Activated CD8-positive, alpha-beta memory T cell treated with anti-CD3 and anti-CD28 coated beads, Interleukin-2, amount 10 ng/mL, durations not matched to agents 7 days and 5 days (primary cell): ENCODE measurements at regions not wholly inside any gene's neighbourhood (a gene's known extent, or its start where the extent isn't known, plus 50 kb on each side); places are given as distances from the start of the nearest gene placed in this dataset.
A peak's percentile ranks its signal among the peaks of the same experiment; 100 is the strongest.

Source experiments
- ATAC-seq: fragments of 150-1000 bp; cut with Tn5 transposase; one replicate; pipeline ENCODE4 v1.10.0; 2021; ENCODE audit warnings: moderate library complexity
- CTCF ChIA-PET: fragments of 350-600 bp; sonication (Branson Sonifier 250); formaldehyde crosslinking; loops from one replicate; lab custom pipeline; 2021; ENCODE audit warnings: antibody characterized with exemption; lab: Charles Lee
- DNase-seq: peaks from one replicate; pipeline ENCODE4 v3.0.0-alpha.2; 2020
- H3K27ac Mint-ChIP-seq: one replicate; pipeline ENCODE4 v1.8.0; 2021; ENCODE audit warnings: mild to moderate bottlenecking, mixed read lengths
- H3K27me3 Mint-ChIP-seq: one replicate; pipeline ENCODE4 v1.8.0; 2021; ENCODE audit warnings: mixed read lengths
- H3K36me3 Mint-ChIP-seq: one replicate; pipeline ENCODE4 v1.8.0; 2021; ENCODE audit warnings: mild to moderate bottlenecking, mixed read lengths
- H3K4me1 Mint-ChIP-seq: one replicate; pipeline ENCODE4 v1.8.0; 2021; ENCODE audit warnings: mixed read lengths
- H3K4me3 Mint-ChIP-seq: one replicate; pipeline ENCODE4 v1.8.0; 2021; ENCODE audit warnings: mild to moderate bottlenecking, moderate library complexity, mixed read lengths
- H3K9me3 Mint-ChIP-seq: one replicate; pipeline ENCODE4 v1.8.0; 2022; ENCODE audit warnings: low read depth, mixed read lengths

DNA sequence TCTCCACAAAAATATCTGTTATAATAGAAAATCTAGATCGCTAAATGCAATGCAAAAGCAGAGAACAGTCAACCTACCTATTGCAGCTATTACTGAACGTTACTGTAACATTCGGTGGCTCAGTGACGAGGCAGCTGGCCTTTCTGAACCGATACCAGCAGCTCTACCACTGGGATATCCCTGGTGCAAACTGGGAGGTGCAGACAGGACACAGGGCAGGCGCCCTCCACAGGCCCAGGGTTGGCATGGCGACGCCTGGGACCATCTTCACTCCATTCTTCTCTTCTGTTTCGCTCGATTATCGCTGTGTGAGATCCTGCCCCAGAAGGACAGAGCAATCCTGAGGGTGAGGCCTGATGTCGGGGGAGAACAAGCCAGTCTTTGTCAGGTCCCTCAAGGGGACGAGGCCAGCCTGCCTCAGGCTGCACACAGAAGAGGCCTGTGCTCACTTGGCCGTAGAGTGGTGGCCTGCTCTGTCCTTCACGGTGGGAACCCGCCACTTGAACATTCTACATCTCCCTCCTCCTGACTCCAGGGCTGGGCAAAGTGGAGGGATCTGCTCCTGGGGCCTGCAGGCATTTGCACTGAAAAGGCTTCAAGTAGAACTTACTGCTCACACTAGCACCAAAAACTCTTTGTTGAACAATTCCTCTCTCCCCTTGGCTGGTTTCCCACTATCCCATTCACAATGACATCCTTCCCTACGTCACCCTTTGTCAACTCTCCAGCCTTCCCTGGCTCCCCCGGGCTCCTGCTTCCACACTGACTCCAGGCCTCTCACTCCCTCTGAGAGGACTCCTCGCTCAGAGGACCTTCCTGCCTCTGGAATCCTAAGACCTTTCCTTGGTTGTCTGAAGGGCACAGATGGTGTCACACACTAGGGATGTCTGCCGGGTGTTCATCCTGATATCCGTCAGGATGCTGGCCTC is 49.7 kb downstream of the CYRIA start:
- no peaks in the 10 kb centered on the region for H3K4me1 Mint-ChIP-seq
- DNase-seq: no peak
- peaks cover 4% of the 10 kb centered on the region for H3K27me3 Mint-ChIP-seq
- no peak overlapping the region for H3K4me3 Mint-ChIP-seq
- CTCF ChIA-PET: no interaction called here
- no peaks in the 10 kb centered on the region for H3K36me3 Mint-ChIP-seq
- H3K27ac Mint-ChIP-seq: no peak overlapping the region
- H3K9me3 Mint-ChIP-seq: no peaks in the 10 kb centered on the region
- ATAC-seq: no peak

DNA sequence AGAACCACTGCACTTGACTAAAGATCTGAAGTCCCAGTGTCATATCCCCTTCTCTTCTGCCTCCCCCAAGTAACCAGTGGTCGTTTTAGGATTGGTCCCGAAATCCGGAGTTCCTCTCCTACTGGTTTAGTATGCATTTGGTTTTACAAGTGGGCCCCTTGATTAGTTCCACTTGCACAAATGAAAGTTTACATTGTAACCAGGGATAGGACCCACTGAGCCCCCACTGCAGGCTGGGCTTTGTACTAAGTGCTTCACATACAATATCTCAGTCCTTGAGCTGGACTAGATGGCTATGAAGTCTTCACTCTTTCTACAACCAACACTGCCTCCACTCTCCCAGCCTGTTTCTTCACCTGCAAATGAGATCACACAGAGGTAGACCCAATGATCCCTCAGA is 50.4 kb downstream of the CYRIA start:
- CTCF ChIA-PET: interaction anchor here (2.3 kb wide), 1 partner anchor 142 kb away, joined by 10 read pairs; no protein-coding TSS in a partner anchor
- no peaks in the 10 kb centered on the region for H3K4me1 Mint-ChIP-seq
- DNase-seq (no peak), ATAC-seq (no peak)
- H3K27ac Mint-ChIP-seq: no peak overlapping the region
- H3K27me3 Mint-ChIP-seq: peaks cover 4% of the 10 kb centered on the region
- no peak overlapping the region for H3K4me3 Mint-ChIP-seq
- H3K36me3 Mint-ChIP-seq: no peaks in the 10 kb centered on the region
- H3K9me3 Mint-ChIP-seq: no peaks in the 10 kb centered on the region

DNA sequence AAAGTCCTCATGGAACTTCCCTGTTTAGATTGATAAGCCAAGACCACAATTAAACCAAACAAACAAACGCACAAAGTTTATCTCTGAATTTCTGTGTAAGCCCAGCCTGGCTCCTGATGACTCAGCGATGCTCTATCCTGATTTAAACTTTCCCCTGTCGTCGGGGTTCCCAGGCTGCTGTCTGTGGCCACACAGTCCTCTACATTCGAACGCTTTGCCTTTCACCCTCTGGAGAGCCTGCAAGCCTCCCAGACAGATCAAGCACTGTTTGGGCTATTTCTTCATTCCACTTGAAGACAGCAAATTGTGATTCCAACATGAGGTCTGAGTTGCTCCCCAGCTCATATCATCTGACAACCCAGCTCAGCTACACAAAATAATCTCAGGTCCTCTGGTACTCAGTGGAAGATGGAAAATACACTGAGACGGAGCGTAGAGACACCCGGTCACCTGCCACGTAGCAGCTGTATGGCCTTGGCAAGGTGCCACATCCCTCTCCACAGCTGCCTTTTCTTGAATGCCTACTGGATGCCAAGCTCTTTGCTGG is 51.2 kb downstream of the CYRIA start:
- DNase-seq: no peak
- Mint-ChIP-seq H3K4me3 (no peak overlapping the region), H3K27ac (no peak overlapping the region), H3K9me3 (no peaks in the 10 kb centered on the region), H3K4me1 (no peaks in the 10 kb centered on the region), H3K36me3 (no peaks in the 10 kb centered on the region), H3K27me3 (peaks cover 4% of the 10 kb centered on the region)
- CTCF ChIA-PET: interaction anchor here (2.3 kb wide), 1 partner anchor 142 kb away, joined by 10 read pairs; no protein-coding TSS in a partner anchor
- ATAC-seq: no peak

DNA sequence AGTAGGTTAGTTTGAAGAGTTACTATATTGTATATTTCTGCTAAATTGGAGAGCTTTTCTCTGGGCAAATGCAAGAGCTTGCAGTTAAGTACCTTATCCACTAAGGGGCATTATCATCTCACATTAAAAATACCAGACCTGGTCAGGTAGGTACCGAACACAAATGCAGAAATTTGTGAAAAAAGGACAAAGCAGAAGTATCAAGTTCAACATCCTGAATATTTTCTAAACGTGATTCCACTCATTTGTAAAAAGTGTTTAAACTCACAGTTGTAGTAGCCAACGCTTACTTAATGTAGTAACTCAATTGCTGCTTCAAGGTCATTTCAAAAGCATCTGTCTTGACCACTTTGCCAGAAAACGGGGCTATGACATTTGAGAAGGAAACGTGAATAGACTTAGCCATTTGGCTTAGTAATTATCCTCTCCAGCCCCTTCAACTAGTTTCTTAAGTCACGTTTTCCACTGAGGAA is 52.1 kb downstream of the CYRIA start:
- DNase-seq (no peak), ATAC-seq (no peak)
- Mint-ChIP-seq H3K27me3 (peaks cover 4% of the 10 kb centered on the region), H3K27ac (no peak overlapping the region), H3K36me3 (no peaks in the 10 kb centered on the region), H3K4me1 (peaks cover 3% of the 10 kb centered on the region), H3K9me3 (no peaks in the 10 kb centered on the region), H3K4me3 (no peak overlapping the region)
- CTCF ChIA-PET: interaction anchor here (1.2 to 2.3 kb wide), 2 partner anchors 143 to 674 kb away, joined by 3 to 10 read pairs; partner anchors contain the start of gene MYCN

DNA sequence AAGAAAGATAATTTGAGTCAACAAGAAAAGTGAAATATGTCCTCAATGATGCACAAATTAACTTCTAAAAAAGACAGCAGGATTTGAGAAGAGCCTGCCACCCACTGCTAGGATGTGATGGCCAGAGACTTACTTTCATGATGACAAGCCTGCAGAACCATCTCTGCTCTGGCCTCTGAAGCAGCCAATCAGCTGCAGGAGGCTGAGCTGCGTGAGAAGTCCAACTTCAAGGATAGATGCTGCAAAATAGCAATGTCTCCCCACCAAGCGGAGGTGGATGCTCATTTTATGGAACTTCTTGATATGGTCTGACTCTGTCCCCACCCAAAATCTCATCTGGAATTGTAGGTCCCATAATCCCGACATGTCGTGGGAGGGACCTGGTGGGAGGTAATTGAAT is 53.1 kb downstream of the CYRIA start:
- Mint-ChIP-seq H3K9me3 (no peaks in the 10 kb centered on the region), H3K4me3 (no peak overlapping the region), H3K27ac (no peak overlapping the region), H3K36me3 (no peaks in the 10 kb centered on the region), H3K4me1 (peaks cover 4% of the 10 kb centered on the region), H3K27me3 (peaks cover 4% of the 10 kb centered on the region)
- no peak for DNase-seq
- CTCF ChIA-PET: interaction anchor here (1.2 kb wide), 1 partner anchor 673 kb away, joined by 3 read pairs; the partner anchor contains the start of gene MYCN
- no peak for ATAC-seq

DNA sequence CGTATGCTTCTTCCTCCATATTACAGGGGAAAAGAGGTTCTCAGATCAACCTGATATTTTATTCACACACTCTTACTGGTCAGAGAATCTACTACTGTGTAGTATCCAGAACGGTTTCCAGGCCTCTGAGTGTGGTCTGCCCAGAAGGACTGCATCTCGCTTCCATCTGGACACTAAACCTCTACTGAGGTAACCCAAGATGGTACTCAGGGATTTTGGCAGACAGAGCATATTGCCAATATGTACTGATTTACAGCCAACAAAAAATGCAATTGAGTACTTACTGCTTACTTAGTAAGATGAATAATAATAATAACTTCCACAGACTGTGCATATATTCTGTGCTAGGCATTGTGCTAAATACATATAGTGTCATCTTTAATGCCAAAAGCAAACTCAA is 55.8 kb downstream of the CYRIA start:
- Mint-ChIP-seq H3K27ac (no peak overlapping the region), H3K4me3 (no peak overlapping the region), H3K4me1 (peaks cover 4% of the 10 kb centered on the region), H3K9me3 (no peaks in the 10 kb centered on the region), H3K27me3 (peaks cover 4% of the 10 kb centered on the region), H3K36me3 (no peaks in the 10 kb centered on the region)
- no peak for ATAC-seq
- DNase-seq: no peak
- CTCF ChIA-PET: interaction anchor here (0.7 to 1.9 kb wide), 13 partner anchors 9 to 1016 kb away, joined by 3 to 12 read pairs (median 4); partner anchors contain the start of gene MYCN

DNA sequence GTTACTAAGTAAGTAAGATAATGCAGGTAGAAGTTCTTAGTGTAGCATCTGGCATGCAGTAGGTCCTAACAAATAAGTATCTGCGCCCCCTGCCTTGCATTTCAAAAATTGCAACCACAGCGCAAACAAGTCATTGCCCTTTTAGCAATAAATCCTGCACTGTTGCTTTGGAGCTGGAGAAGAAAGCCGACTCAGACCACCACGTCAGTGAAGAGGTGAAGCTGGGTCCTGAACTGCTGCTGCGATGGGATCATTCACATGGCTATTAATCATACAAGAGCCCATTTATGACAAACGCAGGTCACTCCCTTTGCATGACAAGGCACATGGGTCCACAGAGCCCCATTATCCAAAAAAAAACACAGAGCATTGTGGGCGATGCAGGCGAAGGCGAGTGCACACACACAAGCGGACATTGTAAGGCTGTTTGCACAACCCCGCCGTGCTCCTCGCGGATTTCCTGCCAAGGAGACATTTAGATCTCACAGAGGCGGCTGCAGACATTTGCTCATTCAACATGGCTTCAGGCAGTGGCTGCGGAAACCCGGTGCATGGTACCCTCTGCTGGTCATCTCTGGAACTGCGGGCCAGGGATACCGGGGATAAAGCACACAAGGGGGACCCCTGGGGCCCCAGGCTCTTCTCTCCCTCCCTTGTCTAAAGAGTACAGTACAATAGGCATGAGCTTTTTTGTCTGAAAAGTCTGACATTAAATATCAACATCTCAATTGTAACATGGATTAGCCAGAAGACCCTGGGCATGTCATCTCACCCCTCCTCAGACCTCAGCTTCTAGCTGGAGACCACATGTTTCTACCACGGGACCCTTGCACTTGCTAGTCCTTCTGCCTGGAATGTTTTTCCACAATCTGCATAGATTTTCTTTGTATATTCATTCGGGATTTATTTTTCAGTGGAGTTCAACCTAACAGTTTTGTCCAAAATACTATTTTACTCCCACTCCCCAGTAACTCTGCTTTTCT is 56.7 kb downstream of the CYRIA start:
- Mint-ChIP-seq H3K9me3 (no peaks in the 10 kb centered on the region), H3K36me3 (no peaks in the 10 kb centered on the region), H3K4me3 (peak overlapping the region; percentile 72), H3K27me3 (no peaks in the 10 kb centered on the region), H3K27ac (peak overlapping the region; percentile 69), H3K4me1 (peaks cover 4% of the 10 kb centered on the region)
- ATAC-seq (peak; percentile 92), DNase-seq (peak; percentile 88)
- CTCF ChIA-PET: interaction anchor here (0.7 to 1.9 kb wide), 14 partner anchors 8 to 1015 kb away, joined by 3 to 12 read pairs (median 4); partner anchors contain the start of gene MYCN

DNA sequence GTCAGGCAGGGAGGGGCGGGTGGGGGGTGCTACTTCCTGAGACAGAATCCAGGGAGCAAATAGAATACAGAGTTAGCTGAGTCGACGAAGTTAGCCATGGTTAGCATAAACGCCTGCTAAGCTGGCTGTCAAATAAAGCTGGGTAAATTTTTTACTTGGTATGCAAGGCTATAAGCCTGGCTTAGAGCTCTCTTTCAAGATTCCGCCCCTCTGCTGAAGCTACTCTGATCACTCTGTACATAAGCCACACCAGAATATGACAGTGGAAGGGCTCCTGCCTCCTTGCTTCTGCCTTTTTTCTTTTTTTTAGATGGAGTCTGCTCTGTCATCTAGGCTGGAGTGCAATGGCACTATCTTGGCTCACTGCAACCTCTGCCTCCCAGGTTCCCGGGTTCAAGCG is 58.3 kb downstream of the CYRIA start:
- H3K27ac Mint-ChIP-seq: no peak overlapping the region
- no peaks in the 10 kb centered on the region for H3K36me3 Mint-ChIP-seq
- H3K27me3 Mint-ChIP-seq: no peaks in the 10 kb centered on the region
- ATAC-seq (no peak), DNase-seq (no peak)
- CTCF ChIA-PET: interaction anchor here (1.0 kb wide), 1 partner anchor 149 kb away, joined by 3 read pairs; no protein-coding TSS in a partner anchor
- no peaks in the 10 kb centered on the region for H3K9me3 Mint-ChIP-seq
- H3K4me3 Mint-ChIP-seq: no peak overlapping the region
- H3K4me1 Mint-ChIP-seq: peaks cover 4% of the 10 kb centered on the region

DNA sequence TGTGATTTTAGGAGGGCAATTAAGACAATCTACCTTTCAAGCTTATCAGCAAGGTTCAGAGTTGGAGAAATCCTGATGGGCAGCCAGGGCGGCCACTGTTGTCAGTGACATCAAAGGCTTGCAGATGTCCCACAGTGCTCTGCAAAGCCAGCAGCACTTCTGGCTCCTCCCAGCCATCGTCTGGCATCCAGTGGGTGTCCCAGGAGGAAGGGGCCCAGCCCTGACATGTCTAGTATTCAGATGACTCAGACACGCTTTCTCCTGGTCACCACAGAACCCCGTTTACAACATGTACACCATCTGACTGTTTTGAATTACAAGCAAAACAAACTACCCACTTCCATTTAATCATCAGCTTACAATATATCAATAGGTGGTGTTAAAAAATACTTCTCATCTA is 61.4 kb downstream of the CYRIA start:
- DNase-seq: no peak
- Mint-ChIP-seq H3K4me3 (no peak overlapping the region), H3K36me3 (no peaks in the 10 kb centered on the region), H3K4me1 (peaks cover 4% of the 10 kb centered on the region), H3K27ac (no peak overlapping the region), H3K27me3 (no peaks in the 10 kb centered on the region), H3K9me3 (no peaks in the 10 kb centered on the region)
- CTCF ChIA-PET: no interaction called here
- ATAC-seq: no peak

DNA sequence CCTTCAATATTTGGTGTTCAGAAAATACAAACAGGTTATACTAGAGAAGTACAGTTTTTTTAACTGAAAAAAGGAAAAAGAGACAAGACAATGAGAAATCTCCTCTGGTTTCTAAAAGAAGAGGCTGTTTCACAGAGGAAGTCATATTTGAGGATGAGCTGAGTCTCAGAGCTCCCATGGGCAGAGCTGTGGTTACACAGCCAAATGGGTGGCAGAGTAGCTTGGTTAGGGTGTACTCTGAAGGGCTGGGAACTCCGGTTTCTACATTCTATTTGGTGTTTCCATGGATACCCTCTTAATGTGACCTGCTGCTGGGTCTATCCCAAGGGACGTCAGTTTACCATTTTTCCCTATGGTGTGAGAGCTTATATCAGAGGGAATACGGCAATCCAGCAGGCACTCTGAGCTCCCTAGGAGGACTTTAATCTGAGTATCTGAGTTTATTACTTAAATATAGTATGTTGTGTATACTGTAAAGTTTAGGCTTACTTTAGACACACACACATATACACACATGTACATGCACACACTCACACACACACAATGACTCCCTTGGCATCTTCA is 74.2 kb downstream of the CYRIA start:
- Mint-ChIP-seq H3K9me3 (no peaks in the 10 kb centered on the region), H3K27me3 (no peaks in the 10 kb centered on the region), H3K36me3 (no peaks in the 10 kb centered on the region), H3K4me1 (no peaks in the 10 kb centered on the region), H3K4me3 (no peak overlapping the region), H3K27ac (no peak overlapping the region)
- CTCF ChIA-PET: no interaction called here
- ATAC-seq: no peak
- no peak for DNase-seq

DNA sequence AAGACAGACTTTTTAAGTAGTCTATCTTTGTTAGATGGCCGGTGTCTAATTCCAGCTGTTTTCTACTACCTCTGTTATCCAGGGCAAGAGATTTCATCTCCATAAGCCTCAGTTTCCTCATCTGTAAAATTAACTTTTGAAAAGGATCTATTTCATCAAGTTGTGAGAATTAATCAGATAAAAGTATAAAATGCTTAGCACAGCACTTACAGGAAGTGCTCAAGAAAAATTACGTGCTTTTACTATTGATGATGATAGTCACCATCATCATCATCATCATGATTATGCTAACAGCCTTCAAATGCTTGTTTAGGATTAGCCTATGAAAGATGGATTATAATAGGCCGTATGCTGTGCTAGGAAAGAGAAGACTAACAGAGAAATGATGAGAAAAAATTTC is 76.2 kb downstream of the CYRIA start:
- Mint-ChIP-seq H3K36me3 (no peaks in the 10 kb centered on the region), H3K4me3 (no peak overlapping the region), H3K27ac (no peak overlapping the region), H3K27me3 (no peaks in the 10 kb centered on the region), H3K4me1 (no peaks in the 10 kb centered on the region), H3K9me3 (no peaks in the 10 kb centered on the region)
- no peak for DNase-seq
- ATAC-seq: no peak
- CTCF ChIA-PET: no interaction called here

DNA sequence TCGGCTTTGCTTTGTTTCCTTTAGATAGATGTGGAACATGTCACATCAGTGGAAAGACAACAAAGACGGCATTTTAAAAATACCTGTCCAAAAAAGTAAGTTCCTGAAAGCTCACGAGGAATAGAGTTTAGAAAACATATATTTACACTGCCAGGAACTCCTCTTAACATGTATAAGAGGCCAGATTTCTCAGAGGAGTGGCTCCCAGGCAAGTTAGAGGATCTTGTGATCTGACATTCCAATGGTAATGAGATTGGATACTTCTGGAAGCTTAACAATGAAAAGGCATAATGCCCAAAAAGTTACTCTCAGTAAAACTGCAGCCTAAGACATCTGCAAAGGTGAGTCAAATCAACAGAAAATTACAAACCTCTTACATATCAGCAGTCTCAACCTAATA is 77.1 kb downstream of the CYRIA start:
- ATAC-seq (no peak), DNase-seq (no peak)
- CTCF ChIA-PET: no interaction called here
- Mint-ChIP-seq H3K4me3 (no peak overlapping the region), H3K4me1 (no peaks in the 10 kb centered on the region), H3K27me3 (no peaks in the 10 kb centered on the region), H3K27ac (no peak overlapping the region), H3K9me3 (no peaks in the 10 kb centered on the region), H3K36me3 (no peaks in the 10 kb centered on the region)
